OCI-LY1 (cell line): ENCODE measurements at regions not wholly inside any gene's neighbourhood (a gene's known extent, or its start where the extent isn't known, plus 50 kb on each side); places are given as distances from the start of the nearest gene placed in this dataset.

Source experiments
- EZH2 ChIP-seq: fragments of 200-600 bp; sonication (generic), shearing (Covaris generic); IDR thresholded peaks from 2 replicates; pipeline ENCODE4 v1.8.0; 2017; ENCODE audit warnings: borderline replicate concordance, mixed run types, mild to moderate bottlenecking, antibody characterized with exemption, low read length, moderate library complexity, mixed read lengths
- TF ChIP-seq, protein P1 (sequence below): fragments of 200-600 bp; sonication (generic), shearing (Covaris generic); IDR thresholded peaks from 2 replicates; pipeline ENCODE4 v1.5.1; 2017; ENCODE audit warnings: mild to moderate bottlenecking, antibody characterized with exemption, low read length, moderate library complexity, mixed read lengths

DNA sequence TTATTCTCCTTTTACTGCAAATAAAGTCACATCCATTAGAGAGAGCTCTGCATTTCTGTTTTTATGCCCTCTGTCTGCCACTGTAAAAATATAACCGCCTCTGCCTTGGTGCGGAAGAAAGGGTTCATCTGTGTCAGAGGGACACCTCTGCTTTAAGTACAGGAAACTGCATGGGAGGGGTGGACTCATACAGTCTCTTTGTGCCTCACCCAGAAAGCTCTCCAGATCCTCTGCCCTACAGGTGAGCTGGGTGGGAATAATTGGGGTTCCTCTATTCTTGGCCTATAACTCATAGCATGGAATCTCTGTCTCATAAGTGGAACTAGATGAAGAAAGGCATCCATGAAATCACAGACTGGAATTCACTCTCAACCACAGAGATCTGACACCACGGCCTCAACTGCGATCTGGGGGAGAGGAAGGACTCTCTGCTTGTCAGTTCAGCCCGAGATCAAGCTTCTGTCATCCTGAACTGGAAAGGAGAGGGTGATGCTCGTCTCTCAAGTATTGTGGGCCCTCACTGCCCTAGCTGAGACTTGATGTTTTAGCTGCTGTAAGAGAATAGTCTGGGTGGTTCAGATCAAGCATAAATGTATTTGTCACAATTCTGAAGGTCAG is 702.3 kb downstream of the TMEM121 start:
- TF ChIP-seq, protein P1, sequence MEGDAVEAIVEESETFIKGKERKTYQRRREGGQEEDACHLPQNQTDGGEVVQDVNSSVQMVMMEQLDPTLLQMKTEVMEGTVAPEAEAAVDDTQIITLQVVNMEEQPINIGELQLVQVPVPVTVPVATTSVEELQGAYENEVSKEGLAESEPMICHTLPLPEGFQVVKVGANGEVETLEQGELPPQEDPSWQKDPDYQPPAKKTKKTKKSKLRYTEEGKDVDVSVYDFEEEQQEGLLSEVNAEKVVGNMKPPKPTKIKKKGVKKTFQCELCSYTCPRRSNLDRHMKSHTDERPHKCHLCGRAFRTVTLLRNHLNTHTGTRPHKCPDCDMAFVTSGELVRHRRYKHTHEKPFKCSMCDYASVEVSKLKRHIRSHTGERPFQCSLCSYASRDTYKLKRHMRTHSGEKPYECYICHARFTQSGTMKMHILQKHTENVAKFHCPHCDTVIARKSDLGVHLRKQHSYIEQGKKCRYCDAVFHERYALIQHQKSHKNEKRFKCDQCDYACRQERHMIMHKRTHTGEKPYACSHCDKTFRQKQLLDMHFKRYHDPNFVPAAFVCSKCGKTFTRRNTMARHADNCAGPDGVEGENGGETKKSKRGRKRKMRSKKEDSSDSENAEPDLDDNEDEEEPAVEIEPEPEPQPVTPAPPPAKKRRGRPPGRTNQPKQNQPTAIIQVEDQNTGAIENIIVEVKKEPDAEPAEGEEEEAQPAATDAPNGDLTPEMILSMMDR, result no peak
- no peak for TF ChIP-seq EZH2
